Endothelial cell of umbilical vein (primary cell): ENCODE measurements at regions not wholly inside any gene's neighbourhood (a gene's known extent, or its start where the extent isn't known, plus 50 kb on each side); places are given as distances from the start of the nearest gene placed in this dataset.

Experiments
- EZH2 ChIP-seq: IDR thresholded peaks from 2 replicates; pipeline ENCODE4 v1.6.1; 2012; ENCODE audit warnings: borderline replicate concordance, low read depth, mild to moderate bottlenecking, moderate library complexity, low read length, inconsistent platforms; ENCODE audit not compliant: severe bottlenecking
- FOS ChIP-seq: IDR thresholded peaks from 2 replicates; pipeline ENCODE4 v1.6.1; 2011; ENCODE audit warnings: mild to moderate bottlenecking, low read length, moderate library complexity, borderline replicate concordance; ENCODE audit not compliant: insufficient read depth
- GATA2 ChIP-seq: IDR thresholded peaks from 2 replicates; pipeline ENCODE4 v1.7.0; 2011; ENCODE audit warnings: low read depth, mild to moderate bottlenecking, moderate library complexity, mixed read lengths, low read length; ENCODE audit not compliant: insufficient read length, insufficient read depth
- JUN ChIP-seq: IDR thresholded peaks from 2 replicates; pipeline ENCODE4 v1.6.1; 2011; ENCODE audit warnings: borderline replicate concordance, low read depth; ENCODE audit not compliant: insufficient read length, insufficient read depth
- MYC ChIP-seq: IDR thresholded peaks from one replicate; pipeline ENCODE4 v1.6.1; 2011; ENCODE audit warnings: mild to moderate bottlenecking, low read depth, low read length
- POLR2A ChIP-seq: IDR thresholded peaks from 2 replicates; pipeline ENCODE4 v1.6.1; 2012; ENCODE audit warnings: low read depth, mild to moderate bottlenecking, control low read depth, low read length
- POLR2AphosphoS5 ChIP-seq: IDR thresholded peaks from 2 replicates; pipeline ENCODE4 v1.6.1; 2012; ENCODE audit warnings: low read depth, mild to moderate bottlenecking, control low read depth, low read length, moderate library complexity; ENCODE audit not compliant: insufficient read depth
- TF ChIP-seq, protein P1 (sequence below), 2 donors: IDR thresholded peaks; 1 replicate in 1 of 2; 2 replicates in 1 of 2; pipeline ENCODE4 v1.5.1; 2011; ENCODE audit warnings: low read length in 2 of 2, mild to moderate bottlenecking in 2 of 2, moderate library complexity in 2 of 2, control low read depth in 1 of 2, inconsistent platforms in 1 of 2, low read depth in 1 of 2; ENCODE audit not compliant: insufficient read depth in 1 of 2; ENCODE audit errors: extremely low read depth in 1 of 2
- TF ChIP-seq, protein P2 (sequence below): IDR thresholded peaks from 2 replicates; pipeline ENCODE4 v1.6.1; 2011; ENCODE audit not compliant: insufficient read depth, insufficient read length

GRCh38 chr4:123166023-123166422 is 230.6 kb upstream of the SPRY1 start:
- TF ChIP-seq EZH2 (no peak), POLR2AphosphoS5 (no peak), POLR2A (no peak), GATA2 (no peak), JUN (no peak), MYC (no peak), FOS (no peak)
- TF ChIP-seq, protein P1, sequence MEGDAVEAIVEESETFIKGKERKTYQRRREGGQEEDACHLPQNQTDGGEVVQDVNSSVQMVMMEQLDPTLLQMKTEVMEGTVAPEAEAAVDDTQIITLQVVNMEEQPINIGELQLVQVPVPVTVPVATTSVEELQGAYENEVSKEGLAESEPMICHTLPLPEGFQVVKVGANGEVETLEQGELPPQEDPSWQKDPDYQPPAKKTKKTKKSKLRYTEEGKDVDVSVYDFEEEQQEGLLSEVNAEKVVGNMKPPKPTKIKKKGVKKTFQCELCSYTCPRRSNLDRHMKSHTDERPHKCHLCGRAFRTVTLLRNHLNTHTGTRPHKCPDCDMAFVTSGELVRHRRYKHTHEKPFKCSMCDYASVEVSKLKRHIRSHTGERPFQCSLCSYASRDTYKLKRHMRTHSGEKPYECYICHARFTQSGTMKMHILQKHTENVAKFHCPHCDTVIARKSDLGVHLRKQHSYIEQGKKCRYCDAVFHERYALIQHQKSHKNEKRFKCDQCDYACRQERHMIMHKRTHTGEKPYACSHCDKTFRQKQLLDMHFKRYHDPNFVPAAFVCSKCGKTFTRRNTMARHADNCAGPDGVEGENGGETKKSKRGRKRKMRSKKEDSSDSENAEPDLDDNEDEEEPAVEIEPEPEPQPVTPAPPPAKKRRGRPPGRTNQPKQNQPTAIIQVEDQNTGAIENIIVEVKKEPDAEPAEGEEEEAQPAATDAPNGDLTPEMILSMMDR (IDR thresholded peaks at IDR 0.05; ENCODE audit: extremely low read depth in 1 of 2, insufficient read depth in 1 of 2, low read depth in 1 of 2, low read length in 2 of 2), result no peak
- TF ChIP-seq, protein P2, sequence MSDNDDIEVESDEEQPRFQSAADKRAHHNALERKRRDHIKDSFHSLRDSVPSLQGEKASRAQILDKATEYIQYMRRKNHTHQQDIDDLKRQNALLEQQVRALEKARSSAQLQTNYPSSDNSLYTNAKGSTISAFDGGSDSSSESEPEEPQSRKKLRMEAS, result no peak
